ENCODE measurements at regions not wholly inside any gene's neighbourhood (a gene's known extent, or its start where the extent isn't known, plus 50 kb on each side); places are given as distances from the start of the nearest gene placed in this dataset.

- H3K36me3 ChIP-seq (ENCODE audit: insufficient read depth, low read length) = no peaks in the 10 kb centered on the region
- no peaks in the 10 kb centered on the region for H3K27me3 ChIP-seq (ENCODE audit: insufficient read depth, low read depth, low read length)
- H4K20me1 ChIP-seq (ENCODE audit: insufficient read depth) = no peaks in the 10 kb centered on the region
- H3K4me2 ChIP-seq (ENCODE audit: low read length) = no peak overlapping the region
- no peaks in the 10 kb centered on the region for H3F3A ChIP-seq (ENCODE audit: insufficient read depth, low read length, poor library complexity, severe bottlenecking)
- H3K9ac ChIP-seq (ENCODE audit: low read length) = no peak overlapping the region
- no peaks in the 10 kb centered on the region for H3K9me2 ChIP-seq (ENCODE audit: insufficient read depth, low read length)
- no peak overlapping the region for H3K27ac ChIP-seq (ENCODE audit: low read length)
- no peak overlapping the region for H2AFZ ChIP-seq (ENCODE audit: low read depth, low read length)
- no peaks in the 10 kb centered on the region for H3K9me3 ChIP-seq (ENCODE audit: low read length)
- TF ChIP-seq CTCF (IDR thresholded peaks at IDR 0.05; ENCODE audit: poor library complexity, severe bottlenecking) (no peak), REST (IDR thresholded peaks at IDR 0.05; ENCODE audit: borderline replicate concordance) (no peak), SMC3 (conservative IDR thresholded peaks at IDR 0.05; ENCODE audit: poor library complexity) (no peak), EZH2 (IDR thresholded peaks at IDR 0.05; ENCODE audit: borderline replicate concordance, insufficient read depth, low read length, poor library complexity, severe bottlenecking) (no peak), TAF1 (IDR thresholded peaks at IDR 0.05; ENCODE audit: low read depth) (no peak), MXI1 (conservative IDR thresholded peaks at IDR 0.05; ENCODE audit: poor library complexity, severe bottlenecking) (no peak), EP300 (conservative IDR thresholded peaks at IDR 0.05; ENCODE audit: poor library complexity, severe bottlenecking) (no peak), POLR2AphosphoS5 (IDR thresholded peaks at IDR 0.05) (no peak), RAD21 (conservative IDR thresholded peaks at IDR 0.05) (no peak)
- no peak overlapping the region for H3K4me3 ChIP-seq (ENCODE audit: low read length)
- no peaks in the 10 kb centered on the region for H3K79me2 ChIP-seq (replicated peaks; ENCODE audit: insufficient read depth, low read length)
Measured at GRCh38 chr3:148232389-148232788, 465.3 kb upstream of the AGTR1 start.

GRCh38 chr3:148233403-148233802 is 464.3 kb upstream of the AGTR1 start:
- Histone ChIP-seq H3K9me3 (ENCODE audit: low read length) (no peaks in the 10 kb centered on the region), H3F3A (ENCODE audit: insufficient read depth, low read length, poor library complexity, severe bottlenecking) (no peaks in the 10 kb centered on the region), H2AFZ (ENCODE audit: low read depth, low read length) (no peak overlapping the region), H3K9ac (ENCODE audit: low read length) (no peak overlapping the region), H3K36me3 (ENCODE audit: insufficient read depth, low read length) (no peaks in the 10 kb centered on the region), H3K4me2 (ENCODE audit: low read length) (no peak overlapping the region), H3K4me3 (ENCODE audit: low read length) (no peak overlapping the region), H3K27ac (ENCODE audit: low read length) (no peak overlapping the region), H4K20me1 (ENCODE audit: insufficient read depth) (no peaks in the 10 kb centered on the region), H3K9me2 (ENCODE audit: insufficient read depth, low read length) (no peaks in the 10 kb centered on the region), H3K27me3 (ENCODE audit: insufficient read depth, low read depth, low read length) (no peaks in the 10 kb centered on the region), H3K79me2 (replicated peaks; ENCODE audit: insufficient read depth, low read length) (no peaks in the 10 kb centered on the region)
- TF ChIP-seq REST (IDR thresholded peaks at IDR 0.05; ENCODE audit: borderline replicate concordance) (no peak), EZH2 (IDR thresholded peaks at IDR 0.05; ENCODE audit: borderline replicate concordance, insufficient read depth, low read length, poor library complexity, severe bottlenecking) (no peak), CTCF (IDR thresholded peaks at IDR 0.05; ENCODE audit: poor library complexity, severe bottlenecking) (no peak), POLR2AphosphoS5 (IDR thresholded peaks at IDR 0.05) (no peak), SMC3 (conservative IDR thresholded peaks at IDR 0.05; ENCODE audit: poor library complexity) (no peak), TAF1 (IDR thresholded peaks at IDR 0.05; ENCODE audit: low read depth) (no peak), EP300 (conservative IDR thresholded peaks at IDR 0.05; ENCODE audit: poor library complexity, severe bottlenecking) (no peak), MXI1 (conservative IDR thresholded peaks at IDR 0.05; ENCODE audit: poor library complexity, severe bottlenecking) (no peak), RAD21 (conservative IDR thresholded peaks at IDR 0.05) (no peak)
